ENCODE measurements at regions not wholly inside any gene's neighbourhood (a gene's known extent, or its start where the extent isn't known, plus 50 kb on each side); places are given as distances from the start of the nearest gene placed in this dataset.
"Not testable (repeated sequence)": the region's sequence is repeated elsewhere in the genome, so short reads cannot be mapped to it uniquely, and the experiment has no call there.

DNA sequence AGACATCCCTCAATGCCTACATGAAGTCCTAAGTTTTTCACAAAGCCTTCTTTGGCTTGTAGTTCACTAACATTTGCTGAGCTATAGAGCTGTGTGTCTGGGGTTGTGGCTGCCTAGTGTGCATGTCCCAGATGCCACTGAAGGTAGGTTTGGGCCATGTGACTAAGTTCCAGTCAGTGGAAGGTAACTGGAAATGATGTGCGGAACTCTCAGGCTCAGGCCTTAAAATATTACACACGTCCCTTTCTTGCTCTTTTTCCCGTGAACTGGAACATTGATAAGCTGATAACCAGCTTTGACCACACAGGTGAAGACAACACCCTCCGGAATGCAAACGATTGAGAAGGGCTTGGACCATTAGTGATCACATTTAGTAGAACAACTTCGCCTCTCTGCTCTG, 358.1 kb downstream of the GATA3 start:
- TF ChIP-seq, protein P1, sequence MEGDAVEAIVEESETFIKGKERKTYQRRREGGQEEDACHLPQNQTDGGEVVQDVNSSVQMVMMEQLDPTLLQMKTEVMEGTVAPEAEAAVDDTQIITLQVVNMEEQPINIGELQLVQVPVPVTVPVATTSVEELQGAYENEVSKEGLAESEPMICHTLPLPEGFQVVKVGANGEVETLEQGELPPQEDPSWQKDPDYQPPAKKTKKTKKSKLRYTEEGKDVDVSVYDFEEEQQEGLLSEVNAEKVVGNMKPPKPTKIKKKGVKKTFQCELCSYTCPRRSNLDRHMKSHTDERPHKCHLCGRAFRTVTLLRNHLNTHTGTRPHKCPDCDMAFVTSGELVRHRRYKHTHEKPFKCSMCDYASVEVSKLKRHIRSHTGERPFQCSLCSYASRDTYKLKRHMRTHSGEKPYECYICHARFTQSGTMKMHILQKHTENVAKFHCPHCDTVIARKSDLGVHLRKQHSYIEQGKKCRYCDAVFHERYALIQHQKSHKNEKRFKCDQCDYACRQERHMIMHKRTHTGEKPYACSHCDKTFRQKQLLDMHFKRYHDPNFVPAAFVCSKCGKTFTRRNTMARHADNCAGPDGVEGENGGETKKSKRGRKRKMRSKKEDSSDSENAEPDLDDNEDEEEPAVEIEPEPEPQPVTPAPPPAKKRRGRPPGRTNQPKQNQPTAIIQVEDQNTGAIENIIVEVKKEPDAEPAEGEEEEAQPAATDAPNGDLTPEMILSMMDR (IDR thresholded peaks at IDR 0.05) = no peak
- Histone ChIP-seq H3K4me1 (ENCODE audit: insufficient read depth, low read length) (peaks cover 20% of the 10 kb centered on the region), H3K27me3 (ENCODE audit: control insufficient read depth in 1 of 2, insufficient read depth in 2 of 2, low read length in 2 of 2) (no peaks in the 10 kb centered on the region), H3K36me3 (ENCODE audit: insufficient read depth, low read length) (no peaks in the 10 kb centered on the region), H3K27ac (ENCODE audit: low read depth in 1 of 2, low read length in 2 of 2) (no peak overlapping the region), H3K4me3 (ENCODE audit: low read length) (no peak overlapping the region), H3K9me3 (ENCODE audit: control insufficient read depth in 1 of 2, insufficient read depth in 1 of 2, low read length in 2 of 2) (no peaks in the 10 kb centered on the region)
- Mint-ChIP-seq H3K9me3 (no peaks in the 10 kb centered on the region), H3K4me3 (no peak overlapping the region), H3K27ac (no peak overlapping the region), H3K36me3 (ENCODE audit: low read depth) (no peaks in the 10 kb centered on the region), H3K4me1 (ENCODE audit: low read depth) (peaks cover 27% of the 10 kb centered on the region), H3K27me3 (no peaks in the 10 kb centered on the region)
- POLR2A ChIA-PET = interaction anchor here (0.6 to 1.7 kb wide), 3 partner anchors 20 to 370 kb away, joined by 3 to 6 read pairs (median 3); no protein-coding TSS in a partner anchor
- CTCF ChIA-PET = no interaction called here
- intact Hi-C loops (cut with DNase I, micrococcal nuclease) = no loop called here
- no peak for DNase-seq
- ATAC-seq (ENCODE audit: poor library complexity) = no peak

DNA sequence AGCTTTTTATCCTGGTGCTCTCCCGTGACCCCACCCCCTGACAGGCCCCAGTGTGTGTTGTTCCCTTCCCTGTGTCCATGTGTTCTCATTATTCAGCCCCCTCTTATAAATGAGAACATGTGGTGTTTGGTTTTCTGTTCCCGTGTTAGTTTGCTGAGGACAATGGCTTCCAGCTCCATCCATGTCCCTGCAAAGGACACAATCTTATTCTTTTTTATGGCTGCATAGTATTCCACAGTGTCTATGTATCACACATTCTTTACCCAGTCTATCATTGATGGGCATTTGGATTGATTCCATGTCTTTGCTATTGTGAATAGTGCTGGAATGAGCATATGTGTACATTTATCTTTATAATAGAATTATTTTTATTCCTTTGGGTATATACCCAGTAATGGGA, 360.5 kb downstream of the GATA3 start:
- H3K4me1 Mint-ChIP-seq (ENCODE audit: low read depth) = peaks cover 30% of the 10 kb centered on the region
- H3K36me3 Mint-ChIP-seq (ENCODE audit: low read depth); H3K27me3 ChIP-seq (ENCODE audit: control insufficient read depth in 1 of 2, insufficient read depth in 2 of 2, low read length in 2 of 2); H3K4me3 Mint-ChIP-seq; H3K9me3 ChIP-seq (ENCODE audit: control insufficient read depth in 1 of 2, insufficient read depth in 1 of 2, low read length in 2 of 2); intact Hi-C loops (cut with DNase I, micrococcal nuclease); DNase-seq; ATAC-seq (ENCODE audit: poor library complexity); H3K4me3 ChIP-seq (ENCODE audit: low read length); H3K9me3 Mint-ChIP-seq; H3K27ac Mint-ChIP-seq; H3K27ac ChIP-seq (ENCODE audit: low read depth in 1 of 2, low read length in 2 of 2); H3K27me3 Mint-ChIP-seq; H3K36me3 ChIP-seq (ENCODE audit: insufficient read depth, low read length): not testable (repeated sequence)
- ChIA-PET CTCF (interaction anchor here (1.0 to 1.9 kb wide), 2 partner anchors 13 to 83 kb away, joined by 3 to 10 read pairs; no protein-coding TSS in a partner anchor), POLR2A (interaction anchor here (1.5 kb wide), 1 partner anchor 10 kb away, joined by 5 read pairs; no protein-coding TSS in a partner anchor)
- peaks cover 20% of the 10 kb centered on the region for H3K4me1 ChIP-seq (ENCODE audit: insufficient read depth, low read length)

DNA sequence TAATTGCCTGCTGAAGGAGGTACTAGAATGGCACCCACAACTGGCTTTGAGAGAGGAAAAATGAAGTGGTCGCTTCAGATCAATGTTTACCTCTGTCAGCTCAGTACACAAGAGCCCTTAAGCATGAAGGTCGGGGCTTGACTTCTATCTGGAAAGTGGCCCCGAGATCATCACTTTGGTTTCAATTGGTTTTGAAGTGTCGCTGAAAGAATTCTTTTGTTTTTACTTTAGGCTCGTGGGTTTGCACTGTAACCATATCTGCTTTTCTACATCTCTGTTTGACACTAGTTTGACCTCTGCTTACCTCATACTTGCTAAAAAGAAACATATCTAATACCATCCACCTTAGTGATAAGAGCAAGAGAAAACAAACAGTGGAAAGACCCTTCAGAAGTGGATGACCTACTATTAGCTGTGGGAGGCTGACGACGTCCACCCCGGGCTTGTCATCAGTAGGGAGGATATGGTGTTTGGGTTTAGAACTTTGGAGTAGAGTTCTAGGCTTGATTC, 361.8 kb downstream of the GATA3 start:
- H3K27ac Mint-ChIP-seq = peak overlapping the region; percentile 90
- Histone ChIP-seq H3K4me1 (ENCODE audit: insufficient read depth, low read length) (peaks cover 20% of the 10 kb centered on the region), H3K36me3 (ENCODE audit: insufficient read depth, low read length) (no peaks in the 10 kb centered on the region), H3K27me3 (ENCODE audit: control insufficient read depth in 1 of 2, insufficient read depth in 2 of 2, low read length in 2 of 2) (no peaks in the 10 kb centered on the region), H3K27ac (ENCODE audit: low read depth in 1 of 2, low read length in 2 of 2) (peak overlapping the region; percentile 32 to 88), H3K4me3 (ENCODE audit: low read length) (no peak overlapping the region), H3K9me3 (ENCODE audit: control insufficient read depth in 1 of 2, insufficient read depth in 1 of 2, low read length in 2 of 2) (no peaks in the 10 kb centered on the region)
- peaks cover 30% of the 10 kb centered on the region for H3K4me1 Mint-ChIP-seq (ENCODE audit: low read depth)
- TF ChIP-seq, protein P1 (IDR thresholded peaks at IDR 0.05) = no peak
- no peak overlapping the region for H3K4me3 Mint-ChIP-seq
- intact Hi-C loops (cut with DNase I, micrococcal nuclease) = no loop called here
- no peaks in the 10 kb centered on the region for H3K9me3 Mint-ChIP-seq
- POLR2A ChIA-PET = interaction anchor here (0.7 to 1.9 kb wide), 6 partner anchors 11 to 364 kb away, joined by 3 to 14 read pairs (median 4); no protein-coding TSS in a partner anchor
- H3K36me3 Mint-ChIP-seq (ENCODE audit: low read depth) = no peaks in the 10 kb centered on the region
- DNase-seq (peak in 8 of 14 experiments; percentile 10 to 86 (median 30)), ATAC-seq (ENCODE audit: poor library complexity) (peak; percentile 85)
- CTCF ChIA-PET = interaction anchor here (0.6 to 1.9 kb wide), 6 partner anchors 9 to 356 kb away, joined by 3 to 10 read pairs (median 3); no protein-coding TSS in a partner anchor
- no peaks in the 10 kb centered on the region for H3K27me3 Mint-ChIP-seq

Measured in CD4-positive, alpha-beta T cell (primary cell).